CMK (cell line): ENCODE measurements at regions not wholly inside any gene's neighbourhood (a gene's known extent, or its start where the extent isn't known, plus 50 kb on each side); places are given as distances from the start of the nearest gene placed in this dataset.

Experiments
- DNase-seq: peaks from one replicate; pipeline ENCODE4 v3.0.0-alpha.2; 2010; ENCODE audit warnings: low read depth

GRCh38 chr22:47762141-47762540 lies 999.7 kb downstream of the TBC1D22A start:
- DNase-seq = no peak

GRCh38 chr22:47759909-47760308 lies 997.5 kb downstream of the TBC1D22A start:
- DNase-seq = no peak

GRCh38 chr22:47757741-47758140 lies 995.3 kb downstream of the TBC1D22A start:
- no peak for DNase-seq

- no peak for DNase-seq
These were observed 987.6 kb downstream of the TBC1D22A start for GRCh38 chr22:47750086-47750485.

- DNase-seq = no peak
These were observed 986.5 kb downstream of the TBC1D22A start for GRCh38 chr22:47748957-47749356.

- DNase-seq = no peak
These were observed 985.8 kb downstream of the TBC1D22A start for GRCh38 chr22:47748271-47748670.

GRCh38 chr22:47740109-47740805 lies 977.8 kb downstream of the TBC1D22A start:
- DNase-seq = no peak

- DNase-seq = no peak
These were observed 977.0 kb downstream of the TBC1D22A start for GRCh38 chr22:47739291-47740015.

- no peak for DNase-seq
These were observed 976.1 kb downstream of the TBC1D22A start for GRCh38 chr22:47738472-47739013.

- no peak for DNase-seq
These were observed 974.0 kb downstream of the TBC1D22A start for GRCh38 chr22:47736186-47737034.

GRCh38 chr22:47734511-47734910 lies 972.1 kb downstream of the TBC1D22A start:
- DNase-seq = no peak

- DNase-seq = no peak
These were observed 965.2 kb downstream of the TBC1D22A start for GRCh38 chr22:47727641-47728040.

- no peak for DNase-seq
These were observed 962.3 kb downstream of the TBC1D22A start for GRCh38 chr22:47724751-47725150.

- DNase-seq = no peak
These were observed 961.6 kb downstream of the TBC1D22A start for GRCh38 chr22:47724030-47724429.

GRCh38 chr22:47718337-47718736 lies 955.9 kb downstream of the TBC1D22A start:
- DNase-seq = no peak

- DNase-seq = no peak
These were observed 954.6 kb downstream of the TBC1D22A start for GRCh38 chr22:47716890-47717615.

- DNase-seq = no peak
These were observed 953.6 kb downstream of the TBC1D22A start for GRCh38 chr22:47715866-47716578.

GRCh38 chr22:47713941-47714340 lies 951.5 kb downstream of the TBC1D22A start:
- no peak for DNase-seq

GRCh38 chr22:47710135-47710534 lies 947.7 kb downstream of the TBC1D22A start:
- no peak for DNase-seq

- no peak for DNase-seq
These were observed 942.9 kb downstream of the TBC1D22A start for GRCh38 chr22:47705350-47705749.

- DNase-seq = no peak
These were observed 936.5 kb downstream of the TBC1D22A start for GRCh38 chr22:47698906-47699305.
